Mesenchymal stem cell (in vitro differentiated cells and primary cell): ENCODE measurements at regions not wholly inside any gene's neighbourhood (a gene's known extent, or its start where the extent isn't known, plus 50 kb on each side); places are given as distances from the start of the nearest gene placed in this dataset.
A peak's percentile ranks its signal among the peaks of the same experiment; 100 is the strongest.

Experiments
- DNase-seq: peaks from one replicate; pipeline ENCODE4 v3.0.0-alpha.2; 2013
- H2AFZ ChIP-seq: one replicate; pipeline ENCODE4 v1.6.1; 2013; ENCODE audit warnings: low read depth, mild to moderate bottlenecking, control low read depth, inconsistent platforms, low read length, moderate library complexity
- H2AK5ac ChIP-seq: 2 replicates; pipeline ENCODE4 v1.6.1; 2013; ENCODE audit warnings: low read length, moderate library complexity, mild to moderate bottlenecking, inconsistent platforms; ENCODE audit not compliant: severe bottlenecking
- H2BK120ac ChIP-seq: one replicate; pipeline ENCODE4 v1.6.1; 2013; ENCODE audit warnings: low read depth, mild to moderate bottlenecking, inconsistent platforms, low read length, moderate library complexity
- H2BK12ac ChIP-seq, 2 experiments: one replicate each; pipeline ENCODE4 v1.6.1; 2013; ENCODE audit warnings: inconsistent platforms in 2 of 2, low read length in 2 of 2, mild to moderate bottlenecking in 2 of 2, moderate library complexity in 2 of 2, control low read depth in 1 of 2
- H2BK15ac ChIP-seq: one replicate; pipeline ENCODE4 v1.6.1; 2013; ENCODE audit warnings: mild to moderate bottlenecking, low read depth, inconsistent platforms; ENCODE audit not compliant: poor library complexity, severe bottlenecking
- H2BK5ac ChIP-seq: 2 replicates; pipeline ENCODE4 v1.6.1; 2013; ENCODE audit warnings: low read depth, mild to moderate bottlenecking, low read length, control low read depth, inconsistent platforms; ENCODE audit not compliant: poor library complexity, severe bottlenecking
- H3K14ac ChIP-seq, 2 experiments: one replicate each; pipeline ENCODE4 v1.6.1; 2013; ENCODE audit warnings: inconsistent platforms in 2 of 2, low read length in 2 of 2, control low read depth in 1 of 2, mild to moderate bottlenecking in 1 of 2, moderate library complexity in 1 of 2
- H3K18ac ChIP-seq, 2 experiments: one replicate each; pipeline ENCODE4 v1.6.1; 2013; ENCODE audit warnings: inconsistent platforms in 2 of 2, low read length in 2 of 2, control low read depth in 1 of 2, low read depth in 1 of 2, mild to moderate bottlenecking in 1 of 2
- H3K23ac ChIP-seq, 2 experiments: one replicate each; pipeline ENCODE4 v1.6.1; 2013; ENCODE audit warnings: inconsistent platforms in 2 of 2, low read length in 2 of 2, mild to moderate bottlenecking in 2 of 2, moderate library complexity in 2 of 2, control low read depth in 1 of 2
- H3K27ac ChIP-seq: 2 replicates; pipeline ENCODE4 v1.5.1; 2013; ENCODE audit warnings: mild to moderate bottlenecking, moderate library complexity, low read length, control low read depth, inconsistent platforms; ENCODE audit not compliant: poor library complexity, severe bottlenecking
- H3K27me3 ChIP-seq, 2 experiments: 2 replicates each; pipeline versions ENCODE4 v1.6.1 to v1.7.0; 2013; ENCODE audit warnings: low read length in 2 of 2, mild to moderate bottlenecking in 2 of 2, moderate library complexity in 2 of 2, control low read depth in 1 of 2, inconsistent platforms in 1 of 2; ENCODE audit not compliant: control insufficient read depth in 1 of 2, insufficient read depth in 1 of 2
- H3K36me3 ChIP-seq, 2 experiments: 2 replicates each; pipeline versions ENCODE4 v1.6.1 to v1.7.0; 2013; ENCODE audit warnings: low read length in 2 of 2, control low read depth in 1 of 2, inconsistent platforms in 1 of 2, low read depth in 1 of 2, mild to moderate bottlenecking in 1 of 2; ENCODE audit not compliant: insufficient read depth in 2 of 2, control insufficient read depth in 1 of 2
- H3K4ac ChIP-seq, 2 experiments: one replicate each; pipeline ENCODE4 v1.6.1; 2013; ENCODE audit warnings: inconsistent platforms in 2 of 2, low read length in 2 of 2, mild to moderate bottlenecking in 2 of 2, moderate library complexity in 2 of 2, control low read depth in 1 of 2, low read depth in 1 of 2
- H3K4me1 ChIP-seq: 2 replicates; pipeline ENCODE4 v1.6.1; 2013; ENCODE audit warnings: low read depth, low read length, control low read depth; ENCODE audit not compliant: control insufficient read depth, insufficient read depth
- H3K4me2 ChIP-seq: 2 replicates; pipeline ENCODE4 v1.6.1; 2013; ENCODE audit warnings: low read length, mild to moderate bottlenecking, inconsistent platforms; ENCODE audit not compliant: poor library complexity, severe bottlenecking
- H3K4me3 ChIP-seq, 2 experiments: 2 replicates each; pipeline versions ENCODE4 v1.5.1 to v1.7.0; 2013; ENCODE audit warnings: low read length in 2 of 2, mild to moderate bottlenecking in 2 of 2, control low read depth in 1 of 2, low read depth in 1 of 2; ENCODE audit not compliant: insufficient read depth in 1 of 2
- H3K79me1 ChIP-seq: replicated peaks from 2 replicates; pipeline ENCODE4 v1.6.1; 2013; ENCODE audit warnings: mild to moderate bottlenecking, control low read depth, low read length, inconsistent platforms; ENCODE audit not compliant: poor library complexity, severe bottlenecking
- H3K9ac ChIP-seq: 2 replicates; pipeline ENCODE4 v1.7.0; 2013; ENCODE audit warnings: mild to moderate bottlenecking, low read length, moderate library complexity
- H3K9me3 ChIP-seq: 2 replicates; pipeline ENCODE4 v1.7.0; 2013; ENCODE audit warnings: mild to moderate bottlenecking, low read length; ENCODE audit not compliant: control insufficient read depth
- H4K8ac ChIP-seq: one replicate; pipeline ENCODE4 v1.6.1; 2013; ENCODE audit warnings: inconsistent platforms, mild to moderate bottlenecking, low read length, moderate library complexity
- H4K91ac ChIP-seq: one replicate; pipeline ENCODE4 v1.6.1; 2013; ENCODE audit warnings: mild to moderate bottlenecking, low read length, inconsistent platforms
- WGBS: methylation state at CpG from one replicate; pipeline ENCODE4 v1.1.7; 2013; ENCODE audit warnings: mixed read lengths; 5-methylcytosine and 5-hydroxymethylcytosine counted together

DNA sequence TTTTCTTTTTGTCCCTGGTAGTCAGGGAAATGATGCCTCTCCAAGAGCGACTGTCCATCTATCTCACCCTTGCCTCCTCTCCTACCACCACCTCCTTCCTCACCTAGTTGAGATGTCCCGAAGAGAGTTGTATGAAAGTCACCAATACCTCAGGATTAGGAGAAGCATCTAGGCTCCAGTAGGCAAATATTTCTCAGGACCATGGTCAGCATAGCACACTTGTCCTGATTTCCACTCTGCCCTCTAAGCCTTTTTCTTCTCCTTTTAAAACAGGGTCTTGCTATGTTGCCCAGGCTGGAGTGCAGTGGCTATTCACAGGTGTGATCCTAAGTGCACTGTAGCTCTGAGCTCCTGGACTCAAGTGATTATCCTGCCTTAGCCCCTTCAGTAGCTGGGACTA lies 268.4 kb upstream of the PELI2 start:
- 96% methylated on average over 2 of the region's 2 CpGs for WGBS
- Histone ChIP-seq H3K23ac (no peak overlapping the region), H3K9me3 (no peaks in the 10 kb centered on the region), H2BK5ac (no peak overlapping the region), H2AFZ (no peak overlapping the region), H2BK15ac (no peak overlapping the region), H2BK120ac (no peak overlapping the region), H4K91ac (no peak overlapping the region), H3K27me3 (peaks cover 0 to 5% of the 10 kb centered on the region in 2 experiments), H3K9ac (no peak overlapping the region), H3K4me3 (no peak overlapping the region), H3K36me3 (no peaks in the 10 kb centered on the region), H3K79me1 (no peaks in the 10 kb centered on the region), H3K4me2 (no peak overlapping the region), H3K4me1 (peaks cover 2% of the 10 kb centered on the region), H2BK12ac (no peak overlapping the region), H3K18ac (no peak overlapping the region), H3K14ac (no peak overlapping the region), H4K8ac (no peak overlapping the region), H3K27ac (no peak overlapping the region), H3K4ac (no peak overlapping the region), H2AK5ac (no peak overlapping the region)
- DNase-seq: no peak

- peak; percentile 48 for DNase-seq
- H3K79me1 ChIP-seq: no peaks in the 10 kb centered on the region
- no peak overlapping the region for H3K4me3 ChIP-seq
- WGBS: 29% methylated on average over 4 of the region's 4 CpGs
- H2AK5ac ChIP-seq: no peak overlapping the region
- no peak overlapping the region for H2BK15ac ChIP-seq
- no peak overlapping the region for H3K23ac ChIP-seq
- H4K91ac ChIP-seq: no peak overlapping the region
- H3K4ac ChIP-seq: no peak overlapping the region
- H3K4me1 ChIP-seq: no peaks in the 10 kb centered on the region
- no peaks in the 10 kb centered on the region for H3K9me3 ChIP-seq
- peaks cover 0 to 5% of the 10 kb centered on the region in 2 experiments for H3K27me3 ChIP-seq
- H2BK120ac ChIP-seq: no peak overlapping the region
- no peak overlapping the region for H2BK5ac ChIP-seq
- no peak overlapping the region for H2BK12ac ChIP-seq
- H3K9ac ChIP-seq: no peak overlapping the region
- H3K4me2 ChIP-seq: no peak overlapping the region
- H2AFZ ChIP-seq: no peak overlapping the region
- H3K14ac ChIP-seq: no peak overlapping the region
- no peaks in the 10 kb centered on the region for H3K36me3 ChIP-seq
- H3K27ac ChIP-seq: no peak overlapping the region
- H4K8ac ChIP-seq: no peak overlapping the region
- H3K18ac ChIP-seq: no peak overlapping the region
Observed at GRCh38 chr14:55850825-55851241, 267.4 kb upstream of the PELI2 start.

DNA sequence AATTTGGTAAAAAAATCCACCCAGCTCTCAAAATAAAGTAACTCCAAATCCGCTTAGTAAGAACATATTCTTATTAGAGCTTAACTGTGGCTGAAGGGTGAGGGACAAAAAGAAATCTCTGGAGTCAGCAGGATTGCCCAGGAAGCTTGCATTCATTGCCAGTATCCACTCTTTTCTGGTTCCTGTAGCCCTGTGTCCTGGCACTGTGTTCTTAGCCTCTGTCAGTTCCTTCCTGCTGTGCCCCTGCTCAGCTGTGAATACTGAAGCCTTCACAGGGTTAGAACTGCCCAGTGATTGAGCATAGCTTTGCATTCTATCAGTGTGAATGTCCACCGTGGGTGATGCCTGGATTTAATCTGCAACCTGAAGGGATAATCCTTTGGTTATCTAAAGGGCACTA lies 266.9 kb upstream of the PELI2 start:
- no peak overlapping the region for H3K9ac ChIP-seq
- no peak for DNase-seq
- no peaks in the 10 kb centered on the region for H3K36me3 ChIP-seq
- no peak overlapping the region for H2AK5ac ChIP-seq
- no peak overlapping the region for H2BK5ac ChIP-seq
- H3K27ac ChIP-seq: no peak overlapping the region
- H3K4me1 ChIP-seq: no peaks in the 10 kb centered on the region
- no peak overlapping the region for H3K23ac ChIP-seq
- H2BK12ac ChIP-seq: peak overlapping the region in 1 of 2 experiments; percentile 16
- H2BK120ac ChIP-seq: no peak overlapping the region
- no peak overlapping the region for H4K91ac ChIP-seq
- H2AFZ ChIP-seq: no peak overlapping the region
- H3K4ac ChIP-seq: no peak overlapping the region
- H3K79me1 ChIP-seq: no peaks in the 10 kb centered on the region
- H3K9me3 ChIP-seq: no peaks in the 10 kb centered on the region
- H4K8ac ChIP-seq: no peak overlapping the region
- WGBS: 97% methylated on average over 2 of the region's 2 CpGs
- H3K4me2 ChIP-seq: no peak overlapping the region
- H3K18ac ChIP-seq: no peak overlapping the region
- H3K27me3 ChIP-seq: peaks cover 0 to 5% of the 10 kb centered on the region in 2 experiments
- no peak overlapping the region for H2BK15ac ChIP-seq
- no peak overlapping the region for H3K4me3 ChIP-seq
- peak overlapping the region in 1 of 2 experiments; percentile 37 for H3K14ac ChIP-seq

GRCh38 chr14:55851961-55852360 lies 266.2 kb upstream of the PELI2 start:
- H4K8ac ChIP-seq: no peak overlapping the region
- no peaks in the 10 kb centered on the region for H3K36me3 ChIP-seq
- DNase-seq: no peak
- H3K4ac ChIP-seq: no peak overlapping the region
- H3K18ac ChIP-seq: no peak overlapping the region
- H3K4me3 ChIP-seq: no peak overlapping the region
- 91% methylated on average over 2 of the region's 2 CpGs for WGBS
- H3K4me2 ChIP-seq: no peak overlapping the region
- no peak overlapping the region for H2BK15ac ChIP-seq
- H3K27me3 ChIP-seq: peaks cover 0 to 5% of the 10 kb centered on the region in 2 experiments
- H3K9ac ChIP-seq: no peak overlapping the region
- no peak overlapping the region for H3K14ac ChIP-seq
- H2BK120ac ChIP-seq: no peak overlapping the region
- H3K4me1 ChIP-seq: no peaks in the 10 kb centered on the region
- H2BK5ac ChIP-seq: no peak overlapping the region
- H2AFZ ChIP-seq: no peak overlapping the region
- H3K27ac ChIP-seq: no peak overlapping the region
- H3K23ac ChIP-seq: no peak overlapping the region
- H3K79me1 ChIP-seq: no peaks in the 10 kb centered on the region
- H2BK12ac ChIP-seq: no peak overlapping the region
- H4K91ac ChIP-seq: no peak overlapping the region
- no peaks in the 10 kb centered on the region for H3K9me3 ChIP-seq
- H2AK5ac ChIP-seq: no peak overlapping the region
